ENCODE measurements at regions not wholly inside any gene's neighbourhood (a gene's known extent, or its start where the extent isn't known, plus 50 kb on each side); places are given as distances from the start of the nearest gene placed in this dataset.

DNA sequence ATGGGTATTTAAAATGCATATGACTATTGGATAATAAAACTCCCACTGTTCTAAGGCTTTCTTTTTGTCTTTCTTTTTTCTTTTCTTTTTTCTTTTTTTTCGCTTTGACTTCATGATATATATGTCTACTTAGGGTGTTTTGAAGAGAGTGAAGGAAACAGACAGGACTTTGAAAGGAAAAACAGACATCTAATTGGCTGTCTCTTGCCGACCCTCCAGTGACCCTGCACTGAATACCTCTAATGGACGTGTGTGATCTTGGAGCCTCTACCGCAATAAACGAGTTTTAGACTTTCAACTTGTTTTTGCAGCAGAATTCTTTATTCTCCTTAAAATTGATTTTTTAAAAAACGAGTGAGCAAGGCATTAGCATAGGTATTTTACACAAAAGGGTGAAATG is 158.1 kb upstream of the NR2F2 start (continued):
- TF ChIP-seq, protein P1, sequence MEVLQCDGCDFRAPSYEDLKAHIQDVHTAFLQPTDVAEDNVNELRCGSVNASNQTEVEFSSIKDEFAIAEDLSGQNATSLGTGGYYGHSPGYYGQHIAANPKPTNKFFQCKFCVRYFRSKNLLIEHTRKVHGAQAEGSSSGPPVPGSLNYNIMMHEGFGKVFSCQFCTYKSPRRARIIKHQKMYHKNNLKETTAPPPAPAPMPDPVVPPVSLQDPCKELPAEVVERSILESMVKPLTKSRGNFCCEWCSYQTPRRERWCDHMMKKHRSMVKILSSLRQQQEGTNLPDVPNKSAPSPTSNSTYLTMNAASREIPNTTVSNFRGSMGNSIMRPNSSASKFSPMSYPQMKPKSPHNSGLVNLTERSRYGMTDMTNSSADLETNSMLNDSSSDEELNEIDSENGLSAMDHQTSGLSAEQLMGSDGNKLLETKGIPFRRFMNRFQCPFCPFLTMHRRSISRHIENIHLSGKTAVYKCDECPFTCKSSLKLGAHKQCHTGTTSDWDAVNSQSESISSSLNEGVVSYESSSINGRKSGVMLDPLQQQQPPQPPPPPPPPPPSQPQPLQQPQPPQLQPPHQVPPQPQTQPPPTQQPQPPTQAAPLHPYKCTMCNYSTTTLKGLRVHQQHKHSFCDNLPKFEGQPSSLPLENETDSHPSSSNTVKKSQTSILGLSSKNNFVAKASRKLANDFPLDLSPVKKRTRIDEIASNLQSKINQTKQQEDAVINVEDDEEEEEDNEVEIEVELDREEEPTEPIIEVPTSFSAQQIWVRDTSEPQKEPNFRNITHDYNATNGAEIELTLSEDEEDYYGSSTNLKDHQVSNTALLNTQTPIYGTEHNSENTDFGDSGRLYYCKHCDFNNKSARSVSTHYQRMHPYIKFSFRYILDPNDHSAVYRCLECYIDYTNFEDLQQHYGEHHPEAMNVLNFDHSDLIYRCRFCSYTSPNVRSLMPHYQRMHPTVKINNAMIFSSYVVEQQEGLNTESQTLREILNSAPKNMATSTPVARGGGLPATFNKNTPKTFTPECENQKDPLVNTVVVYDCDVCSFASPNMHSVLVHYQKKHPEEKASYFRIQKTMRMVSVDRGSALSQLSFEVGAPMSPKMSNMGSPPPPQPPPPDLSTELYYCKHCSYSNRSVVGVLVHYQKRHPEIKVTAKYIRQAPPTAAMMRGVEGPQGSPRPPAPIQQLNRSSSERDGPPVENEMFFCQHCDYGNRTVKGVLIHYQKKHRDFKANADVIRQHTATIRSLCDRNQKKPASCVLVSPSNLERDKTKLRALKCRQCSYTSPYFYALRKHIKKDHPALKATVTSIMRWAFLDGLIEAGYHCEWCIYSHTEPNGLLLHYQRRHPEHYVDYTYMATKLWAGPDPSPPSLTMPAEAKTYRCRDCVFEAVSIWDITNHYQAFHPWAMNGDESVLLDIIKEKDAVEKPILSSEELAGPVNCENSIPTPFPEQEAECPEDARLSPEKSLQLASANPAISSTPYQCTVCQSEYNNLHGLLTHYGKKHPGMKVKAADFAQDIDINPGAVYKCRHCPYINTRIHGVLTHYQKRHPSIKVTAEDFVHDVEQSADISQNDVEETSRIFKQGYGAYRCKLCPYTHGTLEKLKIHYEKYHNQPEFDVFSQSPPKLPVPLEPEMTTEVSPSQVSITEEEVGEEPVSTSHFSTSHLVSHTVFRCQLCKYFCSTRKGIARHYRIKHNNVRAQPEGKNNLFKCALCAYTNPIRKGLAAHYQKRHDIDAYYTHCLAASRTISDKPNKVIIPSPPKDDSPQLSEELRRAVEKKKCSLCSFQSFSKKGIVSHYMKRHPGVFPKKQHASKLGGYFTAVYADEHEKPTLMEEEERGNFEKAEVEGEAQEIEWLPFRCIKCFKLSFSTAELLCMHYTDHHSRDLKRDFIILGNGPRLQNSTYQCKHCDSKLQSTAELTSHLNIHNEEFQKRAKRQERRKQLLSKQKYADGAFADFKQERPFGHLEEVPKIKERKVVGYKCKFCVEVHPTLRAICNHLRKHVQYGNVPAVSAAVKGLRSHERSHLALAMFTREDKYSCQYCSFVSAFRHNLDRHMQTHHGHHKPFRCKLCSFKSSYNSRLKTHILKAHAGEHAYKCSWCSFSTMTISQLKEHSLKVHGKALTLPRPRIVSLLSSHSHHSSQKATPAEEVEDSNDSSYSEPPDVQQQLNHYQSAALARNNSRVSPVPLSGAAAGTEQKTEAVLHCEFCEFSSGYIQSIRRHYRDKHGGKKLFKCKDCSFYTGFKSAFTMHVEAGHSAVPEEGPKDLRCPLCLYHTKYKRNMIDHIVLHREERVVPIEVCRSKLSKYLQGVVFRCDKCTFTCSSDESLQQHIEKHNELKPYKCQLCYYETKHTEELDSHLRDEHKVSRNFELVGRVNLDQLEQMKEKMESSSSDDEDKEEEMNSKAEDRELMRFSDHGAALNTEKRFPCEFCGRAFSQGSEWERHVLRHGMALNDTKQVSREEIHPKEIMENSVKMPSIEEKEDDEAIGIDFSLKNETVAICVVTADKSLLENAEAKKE (CRISPR knock-in tag; IDR thresholded peaks at IDR 0.05), result no peak
- no peak for TF ChIP-seq EZH2 (IDR thresholded peaks at IDR 0.05; ENCODE audit: low read depth, unreplicated experiment)

DNA sequence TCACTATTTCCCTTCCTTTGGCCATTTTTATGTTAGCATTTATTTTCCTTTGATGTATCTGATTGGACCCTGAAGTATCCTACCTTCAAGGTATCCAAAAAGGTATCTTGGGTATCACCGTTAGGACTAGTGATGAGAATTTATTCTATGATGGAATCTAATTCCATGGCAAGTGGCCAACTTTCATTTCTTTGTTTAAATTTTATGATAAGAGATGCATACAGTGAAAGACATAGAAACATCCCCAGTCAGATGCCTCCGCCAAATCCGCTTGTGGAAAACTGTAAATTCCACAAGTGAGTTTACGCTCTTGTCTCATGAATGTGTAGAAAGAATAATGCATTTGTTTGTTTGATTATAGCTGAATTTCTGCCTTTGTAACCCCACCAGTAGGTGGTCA is 153.7 kb upstream of the NR2F2 start:
- Mint-ChIP-seq H3K27me3 (ENCODE audit: insufficient read depth, low read depth, poor library complexity) (peaks cover 1% of the 10 kb centered on the region), H3K4me3 (no peak overlapping the region), H3K9me3 (no peaks in the 10 kb centered on the region), H3K27ac (no peak overlapping the region), H3K36me3 (ENCODE audit: low read depth) (no peaks in the 10 kb centered on the region), H3K4me1 (peaks cover 17% of the 10 kb centered on the region)
- Histone ChIP-seq H4K20me1 (replicated peaks; ENCODE audit: insufficient read depth) (no peaks in the 10 kb centered on the region), H2AFZ (no peak overlapping the region), H3F3A (replicated peaks; ENCODE audit: low read depth) (no peaks in the 10 kb centered on the region), H3K27me3 (ENCODE audit: insufficient read depth) (no peaks in the 10 kb centered on the region), H3K9me2 (ENCODE audit: insufficient read depth) (no peaks in the 10 kb centered on the region), H3K36me3 (ENCODE audit: insufficient read depth) (no peaks in the 10 kb centered on the region), H3K4me2 (no peak overlapping the region), H3K4me3 (no peak overlapping the region), H3K4me1 (ENCODE audit: insufficient read depth) (peaks cover 25% of the 10 kb centered on the region), H3K27ac (ENCODE audit: low read depth) (no peak overlapping the region), H3K79me2 (replicated peaks; ENCODE audit: insufficient read depth) (no peaks in the 10 kb centered on the region)
- DNase-seq (ENCODE audit: low spot score) (no peak), ATAC-seq (no peak)
- TF ChIP-seq ZNF331 (CRISPR knock-in tag; IDR thresholded peaks at IDR 0.05; ENCODE audit: low read depth) (no peak), EZH2 (IDR thresholded peaks at IDR 0.05; ENCODE audit: low read depth, unreplicated experiment) (no peak), POLR2AphosphoS5 (IDR thresholded peaks at IDR 0.05; ENCODE audit: low read depth) (no peak), ZNF114 (CRISPR knock-in tag; IDR thresholded peaks at IDR 0.05) (no peak), JUNB (IDR thresholded peaks at IDR 0.05; ENCODE audit: unreplicated experiment) (no peak), EZH2phosphoT487 (IDR thresholded peaks at IDR 0.05; ENCODE audit: unreplicated experiment) (no peak), NANOG (IDR thresholded peaks at IDR 0.05; ENCODE audit: borderline replicate concordance) (no peak), STAT1 (IDR thresholded peaks at IDR 0.05; ENCODE audit: unreplicated experiment) (no peak)
- TF ChIP-seq, protein P2, sequence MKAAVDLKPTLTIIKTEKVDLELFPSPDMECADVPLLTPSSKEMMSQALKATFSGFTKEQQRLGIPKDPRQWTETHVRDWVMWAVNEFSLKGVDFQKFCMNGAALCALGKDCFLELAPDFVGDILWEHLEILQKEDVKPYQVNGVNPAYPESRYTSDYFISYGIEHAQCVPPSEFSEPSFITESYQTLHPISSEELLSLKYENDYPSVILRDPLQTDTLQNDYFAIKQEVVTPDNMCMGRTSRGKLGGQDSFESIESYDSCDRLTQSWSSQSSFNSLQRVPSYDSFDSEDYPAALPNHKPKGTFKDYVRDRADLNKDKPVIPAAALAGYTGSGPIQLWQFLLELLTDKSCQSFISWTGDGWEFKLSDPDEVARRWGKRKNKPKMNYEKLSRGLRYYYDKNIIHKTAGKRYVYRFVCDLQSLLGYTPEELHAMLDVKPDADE (IDR thresholded peaks at IDR 0.05), result no peak
- TF ChIP-seq, protein P1 (CRISPR knock-in tag; IDR thresholded peaks at IDR 0.05), result no peak
